ENCODE measurements at regions not wholly inside any gene's neighbourhood (a gene's known extent, or its start where the extent isn't known, plus 50 kb on each side); places are given as distances from the start of the nearest gene placed in this dataset.
"Not testable (repeated sequence)": the region's sequence is repeated elsewhere in the genome, so short reads cannot be mapped to it uniquely, and the experiment has no call there.

GRCh38 chr7:130789436-130789835 is 55.4 kb upstream of the KLF14 start:
- DNase-seq (ENCODE audit: extremely low spot score): no peak
- TF ChIP-seq CTCF (IDR thresholded peaks at IDR 0.05; ENCODE audit: control extremely low read depth, extremely low read depth, low read depth, missing control alignments): no peak
- CTCF ChIA-PET: no interaction called here
- POLR2A ChIA-PET: no interaction called here

GRCh38 chr7:130791746-130792145 is 57.7 kb upstream of the KLF14 start:
- TF ChIP-seq CTCF (IDR thresholded peaks at IDR 0.05; ENCODE audit: control extremely low read depth, extremely low read depth, low read depth, missing control alignments): no peak
- DNase-seq (ENCODE audit: extremely low spot score): no peak
- POLR2A ChIA-PET: interaction anchor here (0.5 kb wide), 1 partner anchor 1417 kb away, joined by 6 read pairs; no protein-coding TSS in a partner anchor
- CTCF ChIA-PET: interaction anchor here (1.8 kb wide), 1 partner anchor 41 kb away, joined by 3 read pairs; no protein-coding TSS in a partner anchor

GRCh38 chr7:130793855-130794618 is 60.0 kb upstream of the KLF14 start:
- DNase-seq (ENCODE audit: extremely low spot score): no peak
- no peak for TF ChIP-seq CTCF (IDR thresholded peaks at IDR 0.05; ENCODE audit: control extremely low read depth, extremely low read depth, low read depth, missing control alignments)
- POLR2A ChIA-PET: no interaction called here
- CTCF ChIA-PET: interaction anchor here (0.6 to 1.6 kb wide), 2 partner anchors 9 to 38 kb away, joined by 3 to 5 read pairs; no protein-coding TSS in a partner anchor

- ChIA-PET CTCF (interaction anchor here (0.6 to 1.6 kb wide), 2 partner anchors 9 to 38 kb away, joined by 3 to 5 read pairs; no protein-coding TSS in a partner anchor), POLR2A (no interaction called here)
- no peak for TF ChIP-seq CTCF (IDR thresholded peaks at IDR 0.05; ENCODE audit: control extremely low read depth, extremely low read depth, low read depth, missing control alignments)
- DNase-seq (ENCODE audit: extremely low spot score): no peak
Measured at GRCh38 chr7:130794619-130794922, 60.6 kb upstream of the KLF14 start.

- POLR2A ChIA-PET; DNase-seq (ENCODE audit: extremely low spot score); CTCF ChIA-PET: not testable (repeated sequence)
Measured at GRCh38 chr7:130796425-130796824, 62.4 kb upstream of the KLF14 start.

- CTCF ChIA-PET: no interaction called here
- TF ChIP-seq CTCF (IDR thresholded peaks at IDR 0.05; ENCODE audit: control extremely low read depth, extremely low read depth, low read depth, missing control alignments): no peak
- POLR2A ChIA-PET: no interaction called here
- no peak for DNase-seq (ENCODE audit: extremely low spot score)
Measured at GRCh38 chr7:130803127-130803526, 69.1 kb upstream of the KLF14 start.

GRCh38 chr7:130804220-130804619 is 70.2 kb upstream of the KLF14 start:
- POLR2A ChIA-PET: no interaction called here
- CTCF ChIA-PET: no interaction called here

GRCh38 chr7:130812819-130813218 is 78.8 kb upstream of the KLF14 start:
- DNase-seq (ENCODE audit: extremely low spot score); POLR2A ChIA-PET: not testable (repeated sequence)
- CTCF ChIA-PET: interaction anchor here (1.3 kb wide), 1 partner anchor 62 kb away, joined by 3 read pairs; no protein-coding TSS in a partner anchor

More at GRCh38 chr7:130804220-130804619, 70.2 kb upstream of the KLF14 start:
- no peak for DNase-seq (ENCODE audit: extremely low spot score)
- no peak for TF ChIP-seq CTCF (IDR thresholded peaks at IDR 0.05; ENCODE audit: control extremely low read depth, extremely low read depth, low read depth, missing control alignments)
